HL-60 (cell line): ENCODE measurements at regions not wholly inside any gene's neighbourhood (a gene's known extent, or its start where the extent isn't known, plus 50 kb on each side); places are given as distances from the start of the nearest gene placed in this dataset.

ENCODE experiments used
- GABPA ChIP-seq: IDR thresholded peaks from 2 replicates; pipeline ENCODE4 v1.6.1; 2012; ENCODE audit warnings: low read depth
- POLR2AphosphoS5 ChIP-seq: IDR thresholded peaks from 2 replicates; pipeline ENCODE4 v1.6.1; 2012; ENCODE audit warnings: low read depth
- TF ChIP-seq, protein P1 (sequence below): IDR thresholded peaks from one replicate; pipeline ENCODE4 v1.5.1; 2011; ENCODE audit warnings: low read length, control low read depth, inconsistent platforms; ENCODE audit not compliant: insufficient read depth

- TF ChIP-seq POLR2AphosphoS5 (no peak), GABPA (no peak)
- TF ChIP-seq, protein P1, sequence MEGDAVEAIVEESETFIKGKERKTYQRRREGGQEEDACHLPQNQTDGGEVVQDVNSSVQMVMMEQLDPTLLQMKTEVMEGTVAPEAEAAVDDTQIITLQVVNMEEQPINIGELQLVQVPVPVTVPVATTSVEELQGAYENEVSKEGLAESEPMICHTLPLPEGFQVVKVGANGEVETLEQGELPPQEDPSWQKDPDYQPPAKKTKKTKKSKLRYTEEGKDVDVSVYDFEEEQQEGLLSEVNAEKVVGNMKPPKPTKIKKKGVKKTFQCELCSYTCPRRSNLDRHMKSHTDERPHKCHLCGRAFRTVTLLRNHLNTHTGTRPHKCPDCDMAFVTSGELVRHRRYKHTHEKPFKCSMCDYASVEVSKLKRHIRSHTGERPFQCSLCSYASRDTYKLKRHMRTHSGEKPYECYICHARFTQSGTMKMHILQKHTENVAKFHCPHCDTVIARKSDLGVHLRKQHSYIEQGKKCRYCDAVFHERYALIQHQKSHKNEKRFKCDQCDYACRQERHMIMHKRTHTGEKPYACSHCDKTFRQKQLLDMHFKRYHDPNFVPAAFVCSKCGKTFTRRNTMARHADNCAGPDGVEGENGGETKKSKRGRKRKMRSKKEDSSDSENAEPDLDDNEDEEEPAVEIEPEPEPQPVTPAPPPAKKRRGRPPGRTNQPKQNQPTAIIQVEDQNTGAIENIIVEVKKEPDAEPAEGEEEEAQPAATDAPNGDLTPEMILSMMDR: no peak
Measured at GRCh38 chr6:6880745-6881437, 226.9 kb upstream of the RREB1 start.
